ENCODE measurements at regions not wholly inside any gene's neighbourhood (a gene's known extent, or its start where the extent isn't known, plus 50 kb on each side); places are given as distances from the start of the nearest gene placed in this dataset.

DNA sequence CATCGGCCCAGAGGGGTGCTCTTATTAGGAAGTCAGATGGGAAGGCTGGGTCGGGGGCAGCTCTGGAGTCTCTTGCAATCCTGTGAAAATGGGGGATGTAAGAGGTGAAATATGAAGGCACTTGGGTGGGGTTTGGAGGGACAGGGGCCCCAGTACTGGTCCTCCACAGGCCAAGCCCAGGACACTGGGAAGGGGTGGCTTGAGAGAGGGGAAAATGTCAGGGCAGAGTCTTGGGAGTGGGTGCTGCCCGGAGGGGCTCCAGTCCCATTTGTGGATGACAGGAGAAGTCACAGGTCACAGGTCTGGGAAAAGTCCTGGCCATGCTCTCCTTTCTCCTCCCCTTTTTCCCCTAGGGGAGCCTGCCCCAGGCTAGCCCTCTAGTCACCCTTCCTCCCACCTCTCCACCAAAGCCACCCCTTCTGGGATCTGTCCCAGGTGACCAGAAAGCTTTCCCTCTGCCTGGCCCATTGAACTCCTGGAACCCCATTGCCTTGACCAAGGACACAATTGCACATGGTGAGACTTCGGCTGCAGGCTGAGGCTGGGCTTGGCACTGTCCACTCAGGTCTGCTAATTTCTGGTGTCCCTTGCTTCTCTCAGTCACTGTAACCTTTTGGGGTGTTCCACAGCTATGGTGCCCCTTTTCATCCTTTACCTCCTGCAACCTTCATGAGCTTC, 1465.0 kb downstream of the TBC1D22A start (continued):
- TF ChIP-seq, protein P1, sequence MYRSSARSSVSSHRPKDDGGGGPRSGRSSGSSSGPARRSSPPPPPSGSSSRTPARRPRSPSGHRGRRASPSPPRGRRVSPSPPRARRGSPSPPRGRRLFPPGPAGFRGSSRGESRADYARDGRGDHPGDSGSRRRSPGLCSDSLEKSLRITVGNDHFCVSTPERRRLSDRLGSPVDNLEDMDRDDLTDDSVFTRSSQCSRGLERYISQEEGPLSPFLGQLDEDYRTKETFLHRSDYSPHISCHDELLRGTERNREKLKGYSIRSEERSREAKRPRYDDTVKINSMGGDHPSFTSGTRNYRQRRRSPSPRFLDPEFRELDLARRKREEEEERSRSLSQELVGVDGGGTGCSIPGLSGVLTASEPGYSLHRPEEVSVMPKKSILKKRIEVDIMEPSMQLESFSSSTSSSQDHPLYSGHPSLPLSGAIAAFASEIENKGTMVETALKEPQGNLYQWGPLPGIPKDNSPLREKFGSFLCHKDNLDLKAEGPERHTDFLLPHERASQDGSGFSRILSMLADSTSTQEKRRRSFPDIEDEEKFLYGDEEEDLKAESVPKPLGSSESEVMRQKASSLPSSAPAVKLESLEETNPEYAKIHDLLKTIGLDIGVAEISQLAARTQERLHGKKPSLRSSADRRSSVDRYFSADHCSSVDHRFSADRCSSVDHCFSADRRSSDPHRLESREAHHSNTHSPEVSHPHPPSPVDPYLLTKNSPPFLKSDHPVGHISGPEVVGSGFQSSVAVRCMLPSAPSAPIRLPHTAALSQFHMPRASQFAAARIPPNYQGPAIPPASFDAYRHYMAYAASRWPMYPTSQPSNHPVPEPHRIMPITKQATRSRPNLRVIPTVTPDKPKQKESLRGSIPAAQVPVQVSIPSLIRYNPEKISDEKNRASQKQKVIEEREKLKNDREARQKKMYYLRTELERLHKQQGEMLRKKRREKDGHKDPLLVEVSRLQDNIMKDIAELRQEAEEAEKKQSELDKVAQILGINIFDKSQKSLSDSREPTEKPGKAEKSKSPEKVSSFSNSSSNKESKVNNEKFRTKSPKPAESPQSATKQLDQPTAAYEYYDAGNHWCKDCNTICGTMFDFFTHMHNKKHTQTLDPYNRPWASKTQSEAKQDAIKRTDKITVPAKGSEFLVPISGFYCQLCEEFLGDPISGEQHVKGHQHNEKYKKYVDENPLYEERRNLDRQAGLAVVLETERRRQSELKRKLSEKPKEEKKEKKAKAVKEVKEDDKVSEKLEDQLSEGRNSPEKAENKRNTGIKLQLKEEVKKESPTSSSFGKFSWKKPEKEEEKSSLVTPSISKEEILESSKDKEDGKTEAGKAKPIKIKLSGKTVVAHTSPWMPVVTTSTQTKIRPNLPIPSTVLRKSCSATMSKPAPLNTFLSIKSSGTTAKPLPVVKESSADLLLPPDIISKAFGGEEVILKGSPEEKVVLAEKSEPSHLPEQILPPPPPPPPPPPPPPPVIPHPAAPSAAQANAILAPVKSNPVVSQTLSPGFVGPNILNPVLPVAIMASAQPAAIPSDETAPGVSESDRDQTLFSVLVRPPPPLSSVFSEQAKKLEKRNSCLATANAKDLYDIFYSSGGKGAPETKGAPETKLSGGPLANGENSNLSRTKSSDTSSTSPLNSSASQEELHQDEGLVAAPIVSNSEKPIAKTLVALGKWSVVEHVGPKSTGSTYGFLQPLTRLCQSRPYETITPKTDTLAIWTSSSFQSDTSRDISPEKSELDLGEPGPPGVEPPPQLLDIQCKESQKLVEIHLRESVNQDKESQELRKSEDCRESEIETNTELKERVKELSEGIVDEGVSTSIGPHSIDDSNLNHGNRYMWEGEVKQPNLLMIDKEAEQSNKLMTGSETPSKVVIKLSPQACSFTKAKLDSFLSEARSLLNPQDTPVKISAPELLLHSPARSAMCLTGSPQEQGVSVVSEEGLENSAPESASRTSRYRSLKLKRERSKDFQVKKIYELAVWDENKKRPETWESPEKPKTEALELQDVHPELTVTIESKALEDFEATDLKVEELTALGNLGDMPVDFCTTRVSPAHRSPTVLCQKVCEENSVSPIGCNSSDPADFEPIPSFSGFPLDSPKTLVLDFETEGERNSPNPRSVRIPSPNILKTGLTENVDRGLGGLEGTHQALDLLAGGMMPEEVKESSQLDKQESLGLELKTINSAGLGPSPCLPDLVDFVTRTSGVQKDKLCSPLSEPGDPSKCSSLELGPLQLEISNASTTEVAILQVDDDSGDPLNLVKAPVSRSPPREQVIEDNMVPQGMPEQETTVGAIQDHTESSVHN (CRISPR knock-in tag; IDR thresholded peaks at IDR 0.05), result no peak
- no peak for TF ChIP-seq TEAD3 (CRISPR knock-in tag; optimal IDR thresholded peaks at IDR 0.05; ENCODE audit: borderline replicate concordance)

Data from HepG2 (cell line).